ENCODE measurements at regions not wholly inside any gene's neighbourhood (a gene's known extent, or its start where the extent isn't known, plus 50 kb on each side); places are given as distances from the start of the nearest gene placed in this dataset.
A peak's percentile ranks its signal among the peaks of the same experiment; 100 is the strongest.

DNA sequence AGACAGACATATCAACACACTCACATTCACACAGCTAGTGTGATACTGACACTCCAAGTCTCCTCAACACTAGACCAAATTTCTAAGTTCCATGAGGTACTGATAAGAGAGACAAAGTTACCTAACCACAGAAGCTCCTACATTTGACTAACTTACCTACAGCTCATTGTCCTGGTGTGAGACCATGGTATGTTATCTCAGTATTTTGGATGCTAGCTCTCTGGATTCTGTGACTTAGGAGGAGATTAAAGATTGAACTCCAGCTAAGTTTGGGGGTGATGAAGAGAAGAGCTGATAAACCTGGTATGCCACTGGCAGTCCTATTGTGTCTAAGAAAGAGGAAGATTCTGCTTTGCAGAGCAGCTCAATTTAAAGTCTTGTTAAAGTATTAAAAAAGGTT, 144.0 kb upstream of the MYRIP start:
- TF ChIP-seq, protein P1, sequence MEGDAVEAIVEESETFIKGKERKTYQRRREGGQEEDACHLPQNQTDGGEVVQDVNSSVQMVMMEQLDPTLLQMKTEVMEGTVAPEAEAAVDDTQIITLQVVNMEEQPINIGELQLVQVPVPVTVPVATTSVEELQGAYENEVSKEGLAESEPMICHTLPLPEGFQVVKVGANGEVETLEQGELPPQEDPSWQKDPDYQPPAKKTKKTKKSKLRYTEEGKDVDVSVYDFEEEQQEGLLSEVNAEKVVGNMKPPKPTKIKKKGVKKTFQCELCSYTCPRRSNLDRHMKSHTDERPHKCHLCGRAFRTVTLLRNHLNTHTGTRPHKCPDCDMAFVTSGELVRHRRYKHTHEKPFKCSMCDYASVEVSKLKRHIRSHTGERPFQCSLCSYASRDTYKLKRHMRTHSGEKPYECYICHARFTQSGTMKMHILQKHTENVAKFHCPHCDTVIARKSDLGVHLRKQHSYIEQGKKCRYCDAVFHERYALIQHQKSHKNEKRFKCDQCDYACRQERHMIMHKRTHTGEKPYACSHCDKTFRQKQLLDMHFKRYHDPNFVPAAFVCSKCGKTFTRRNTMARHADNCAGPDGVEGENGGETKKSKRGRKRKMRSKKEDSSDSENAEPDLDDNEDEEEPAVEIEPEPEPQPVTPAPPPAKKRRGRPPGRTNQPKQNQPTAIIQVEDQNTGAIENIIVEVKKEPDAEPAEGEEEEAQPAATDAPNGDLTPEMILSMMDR (IDR thresholded peaks at IDR 0.05; ENCODE audit: insufficient read depth, low read length, missing control alignments), result no peak
- CTCF ChIA-PET, result interaction anchor here (0.7 to 2.7 kb wide), 4 partner anchors 12 to 641 kb away, joined by 3 to 13 read pairs (median 4); no protein-coding TSS in a partner anchor
- POLR2A ChIA-PET, result no interaction called here
- DNase-seq (ENCODE audit: low read depth, low spot score), result no peak
- no peak overlapping the region for H3K4me3 ChIP-seq (ENCODE audit: low read depth, low read length)

- peak; percentile 4 for DNase-seq (ENCODE audit: low read depth, low spot score)
- ChIA-PET CTCF (interaction anchor here (1.0 to 2.4 kb wide), 5 partner anchors 22 to 523 kb away, joined by 3 to 49 read pairs (median 6); no protein-coding TSS in a partner anchor), POLR2A (no interaction called here)
- TF ChIP-seq, protein P1 (IDR thresholded peaks at IDR 0.05; ENCODE audit: insufficient read depth, low read length, missing control alignments), result peak; percentile 61
- no peak overlapping the region for H3K4me3 ChIP-seq (ENCODE audit: low read depth, low read length)
Measured at GRCh38 chr3:39668420-39668819, 141.0 kb upstream of the MYRIP start.

- TF ChIP-seq, protein P1 (IDR thresholded peaks at IDR 0.05; ENCODE audit: insufficient read depth, low read length, missing control alignments), result no peak
- no peak overlapping the region for H3K4me3 ChIP-seq (ENCODE audit: low read depth, low read length)
- CTCF ChIA-PET, result interaction anchor here (0.8 to 2.0 kb wide), 4 partner anchors 13 to 510 kb away, joined by 3 to 9 read pairs (median 3); no protein-coding TSS in a partner anchor
- POLR2A ChIA-PET, result no interaction called here
- no peak for DNase-seq (ENCODE audit: low read depth, low spot score)
Measured at GRCh38 chr3:39671116-39671515, 138.3 kb upstream of the MYRIP start.

DNA sequence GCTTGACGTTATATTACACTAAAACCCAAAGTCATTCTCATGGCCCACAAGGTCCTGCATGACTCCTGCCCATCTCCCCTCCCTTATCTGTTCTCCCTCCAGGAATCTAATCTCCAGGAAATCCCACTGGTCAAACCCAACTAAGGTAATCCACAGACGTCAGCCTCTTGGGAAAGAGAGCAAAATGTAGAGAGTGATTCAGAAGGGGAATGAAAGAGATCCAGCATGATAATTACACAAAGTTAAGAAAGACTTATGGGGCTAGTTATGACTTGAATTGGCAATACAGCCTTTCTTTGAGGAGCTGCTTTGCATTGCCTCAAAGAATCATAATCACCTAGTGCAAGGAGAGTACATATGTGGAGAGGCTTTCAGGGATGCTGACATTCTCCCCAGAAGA, 137.8 kb upstream of the MYRIP start:
- POLR2A ChIA-PET, result no interaction called here
- CTCF ChIA-PET, result interaction anchor here (1.0 to 2.0 kb wide), 2 partner anchors 507 to 510 kb away, joined by 3 to 9 read pairs; no protein-coding TSS in a partner anchor
- TF ChIP-seq, protein P1 (IDR thresholded peaks at IDR 0.05; ENCODE audit: insufficient read depth, low read length, missing control alignments), result no peak

GRCh38 chr3:39705351-39705900, 104.0 kb upstream of the MYRIP start:
- no peak overlapping the region for H3K4me3 ChIP-seq (ENCODE audit: low read depth, low read length)
- ChIA-PET CTCF (interaction anchor here (0.8 to 3.4 kb wide), 10 partner anchors 8 to 476 kb away, joined by 3 to 31 read pairs (median 5); no protein-coding TSS in a partner anchor), POLR2A (no interaction called here)
- DNase-seq (ENCODE audit: low read depth, low spot score), result peak; percentile 3
- TF ChIP-seq, protein P1 (IDR thresholded peaks at IDR 0.05; ENCODE audit: insufficient read depth, low read length, missing control alignments), result no peak

More for the DNA sequence above, 137.8 kb upstream of the MYRIP start:
- no peak for DNase-seq (ENCODE audit: low read depth, low spot score)
- no peak overlapping the region for H3K4me3 ChIP-seq (ENCODE audit: low read depth, low read length)

DNA sequence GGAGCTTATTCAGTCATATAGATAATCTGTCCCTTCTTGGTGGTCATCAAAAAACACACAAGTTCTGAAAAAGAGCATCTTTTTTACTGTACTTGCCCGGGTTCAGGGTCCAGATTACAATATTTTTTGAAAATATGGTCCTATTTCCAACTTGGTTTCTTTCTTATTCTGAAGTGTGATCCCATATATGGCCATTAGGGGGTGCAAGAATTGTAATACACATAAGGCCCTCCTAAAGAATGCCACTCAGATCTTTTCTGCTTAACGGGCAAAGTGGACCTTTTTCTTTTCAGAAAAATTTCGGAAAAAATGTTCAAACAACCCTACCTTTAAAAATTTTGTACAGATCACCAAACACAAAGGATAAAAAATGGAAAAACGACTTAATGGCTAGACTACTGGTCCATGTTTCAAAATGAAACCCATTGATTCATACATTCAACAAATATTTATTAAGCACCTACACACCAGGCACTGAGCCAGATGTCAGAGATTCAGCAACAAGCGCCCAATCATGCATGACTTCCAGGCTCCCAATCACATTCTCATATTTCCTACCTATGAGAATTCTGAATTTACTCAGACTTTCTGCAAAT, 102.0 kb upstream of the MYRIP start:
- no peak overlapping the region for H3K4me3 ChIP-seq (ENCODE audit: low read depth, low read length)
- DNase-seq (ENCODE audit: low read depth, low spot score), result peak; percentile 2
- ChIA-PET POLR2A (no interaction called here), CTCF (interaction anchor here (1.0 to 3.4 kb wide), 7 partner anchors 9 to 472 kb away, joined by 3 to 31 read pairs (median 6); no protein-coding TSS in a partner anchor)
- TF ChIP-seq, protein P1 (IDR thresholded peaks at IDR 0.05; ENCODE audit: insufficient read depth, low read length, missing control alignments), result peak; percentile 54

Data from AG04449 (cell line).